Hepatocyte (in vitro differentiated cells): ENCODE measurements at regions not wholly inside any gene's neighbourhood (a gene's known extent, or its start where the extent isn't known, plus 50 kb on each side); places are given as distances from the start of the nearest gene placed in this dataset.

Source experiments
- DNase-seq: peaks from one replicate; pipeline ENCODE4 v3.0.0-alpha.2; 2016; ENCODE audit warnings: low spot score
- H2AFZ ChIP-seq: fragments of 200-600 bp; sonication (generic); 2 replicates; pipeline ENCODE4 v1.6.0; 2016; ENCODE audit warnings: antibody characterized with exemption, mild to moderate bottlenecking
- H3K27ac ChIP-seq: fragments of 200-600 bp; sonication (generic); 2 replicates; pipeline ENCODE4 v1.5.1; 2016; ENCODE audit warnings: mild to moderate bottlenecking
- H3K27me3 ChIP-seq: fragments of 200-600 bp; sonication (generic); 2 replicates; pipeline ENCODE4 v1.6.1; 2016
- H3K36me3 ChIP-seq: fragments of 200-600 bp; sonication (generic); replicated peaks from 2 replicates; pipeline ENCODE4 v1.5.1; 2016; ENCODE audit warnings: low read depth; ENCODE audit not compliant: insufficient read depth
- H3K4me1 ChIP-seq: fragments of 200-600 bp; sonication (generic); 2 replicates; pipeline ENCODE4 v1.5.1; 2016; ENCODE audit warnings: mild to moderate bottlenecking, moderate library complexity; ENCODE audit not compliant: insufficient read depth
- H3K4me2 ChIP-seq: fragments of 200-600 bp; sonication (generic); 2 replicates; pipeline ENCODE4 v1.6.0; 2016
- H3K4me3 ChIP-seq: fragments of 200-600 bp; sonication (generic); 2 replicates; pipeline ENCODE4 v1.5.1; 2016; ENCODE audit warnings: mild to moderate bottlenecking
- H3K79me2 ChIP-seq: fragments of 200-600 bp; sonication (generic); 2 replicates; pipeline ENCODE4 v1.6.0; 2017; ENCODE audit warnings: mild to moderate bottlenecking
- H3K9me2 ChIP-seq: fragments of 200-600 bp; sonication (generic); replicated peaks from 2 replicates; pipeline ENCODE4 v1.6.0; 2017; ENCODE audit warnings: mild to moderate bottlenecking; ENCODE audit not compliant: insufficient read depth
- H3K9me3 ChIP-seq: fragments of 200-600 bp; sonication (generic); 2 replicates; pipeline ENCODE4 v1.5.1; 2016; ENCODE audit warnings: low read depth, mild to moderate bottlenecking
- H4K20me1 ChIP-seq: fragments of 200-600 bp; sonication (generic); 2 replicates; pipeline ENCODE4 v1.6.0; 2016; ENCODE audit warnings: mild to moderate bottlenecking; ENCODE audit not compliant: insufficient read depth, poor library complexity, severe bottlenecking
- EZH2 ChIP-seq: fragments of 200-600 bp; sonication (generic); IDR thresholded peaks from 2 replicates; pipeline ENCODE4 v1.6.1; 2016; ENCODE audit warnings: antibody characterized with exemption, mild to moderate bottlenecking, borderline replicate concordance
- EZH2phosphoT487 ChIP-seq: fragments of 200-600 bp; sonication (generic); IDR thresholded peaks from one replicate; pipeline ENCODE4 v1.6.1; 2018; ENCODE audit warnings: antibody characterized with exemption, mild to moderate bottlenecking, low read depth, moderate library complexity; ENCODE audit not compliant: unreplicated experiment, severe bottlenecking
- WGBS: methylation state at CpG from one replicate; pipeline ENCODE4 v1.1.6; 2016; ENCODE audit warnings: low lambda C conversion rate; ENCODE audit errors: missing lambda C conversion rate; 5-methylcytosine and 5-hydroxymethylcytosine counted together
- TF ChIP-seq, protein P1 (sequence below): fragments of 200-600 bp; sonication (generic); IDR thresholded peaks from 2 replicates; pipeline ENCODE4 v1.5.1; 2016; ENCODE audit warnings: antibody characterized with exemption, mild to moderate bottlenecking; ENCODE audit not compliant: poor library complexity

DNA sequence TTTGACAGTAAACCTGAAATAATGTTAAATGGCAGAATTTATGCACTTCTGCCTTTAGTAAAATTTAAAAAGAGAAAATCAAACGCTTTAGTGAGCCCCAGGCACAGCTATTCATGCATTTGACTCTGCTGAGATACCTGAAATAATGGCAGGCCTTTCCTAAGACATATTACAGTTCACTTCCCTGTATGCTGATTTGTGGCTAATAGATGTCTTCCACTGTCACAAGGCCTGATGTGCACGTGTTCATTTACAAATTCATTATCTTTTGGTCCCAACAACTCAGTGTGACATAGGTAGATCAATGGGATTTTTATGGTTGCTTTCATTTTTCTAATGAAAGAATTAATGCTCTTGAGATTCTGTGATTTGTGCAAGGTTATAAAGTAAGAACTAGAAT lies 449.7 kb upstream of the RGS17 start:
- no peak overlapping the region for H2AFZ ChIP-seq
- no peak for TF ChIP-seq EZH2phosphoT487
- WGBS, result 75% methylated on average over 2 of the region's 2 CpGs
- H3K27ac ChIP-seq, result no peak overlapping the region
- H3K4me3 ChIP-seq, result no peak overlapping the region
- no peaks in the 10 kb centered on the region for H4K20me1 ChIP-seq
- no peaks in the 10 kb centered on the region for H3K79me2 ChIP-seq
- H3K36me3 ChIP-seq, result no peaks in the 10 kb centered on the region
- no peak for DNase-seq
- no peaks in the 10 kb centered on the region for H3K9me2 ChIP-seq
- H3K9me3 ChIP-seq, result no peaks in the 10 kb centered on the region
- H3K4me2 ChIP-seq, result no peak overlapping the region
- H3K27me3 ChIP-seq, result no peaks in the 10 kb centered on the region
- no peaks in the 10 kb centered on the region for H3K4me1 ChIP-seq

DNA sequence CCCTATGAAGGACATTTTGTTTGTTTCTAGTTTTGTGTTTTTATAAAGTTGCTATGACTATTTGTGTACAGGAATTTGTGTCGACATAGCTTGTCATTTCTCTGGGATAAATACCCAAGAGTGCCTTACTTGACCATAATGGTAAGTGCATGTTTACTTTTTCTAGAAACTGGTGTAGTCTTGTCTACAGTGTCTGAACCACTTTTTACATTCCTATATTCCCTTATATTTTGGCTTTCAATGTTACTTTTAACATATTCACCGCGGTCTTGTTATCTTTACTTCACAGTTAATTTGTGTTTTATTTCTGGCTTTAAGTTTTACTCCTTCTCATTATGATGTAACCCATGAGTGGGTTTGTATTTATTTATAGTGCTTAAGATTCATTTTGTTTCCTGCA lies 444.4 kb upstream of the RGS17 start:
- Histone ChIP-seq H3K36me3 (no peaks in the 10 kb centered on the region), H3K27ac (no peak overlapping the region), H3K4me3 (no peak overlapping the region), H4K20me1 (no peaks in the 10 kb centered on the region), H3K79me2 (no peaks in the 10 kb centered on the region), H3K27me3 (no peaks in the 10 kb centered on the region), H3K9me2 (no peaks in the 10 kb centered on the region), H3K4me1 (no peaks in the 10 kb centered on the region), H3K9me3 (no peaks in the 10 kb centered on the region), H2AFZ (no peak overlapping the region), H3K4me2 (no peak overlapping the region)
- TF ChIP-seq, protein P1, sequence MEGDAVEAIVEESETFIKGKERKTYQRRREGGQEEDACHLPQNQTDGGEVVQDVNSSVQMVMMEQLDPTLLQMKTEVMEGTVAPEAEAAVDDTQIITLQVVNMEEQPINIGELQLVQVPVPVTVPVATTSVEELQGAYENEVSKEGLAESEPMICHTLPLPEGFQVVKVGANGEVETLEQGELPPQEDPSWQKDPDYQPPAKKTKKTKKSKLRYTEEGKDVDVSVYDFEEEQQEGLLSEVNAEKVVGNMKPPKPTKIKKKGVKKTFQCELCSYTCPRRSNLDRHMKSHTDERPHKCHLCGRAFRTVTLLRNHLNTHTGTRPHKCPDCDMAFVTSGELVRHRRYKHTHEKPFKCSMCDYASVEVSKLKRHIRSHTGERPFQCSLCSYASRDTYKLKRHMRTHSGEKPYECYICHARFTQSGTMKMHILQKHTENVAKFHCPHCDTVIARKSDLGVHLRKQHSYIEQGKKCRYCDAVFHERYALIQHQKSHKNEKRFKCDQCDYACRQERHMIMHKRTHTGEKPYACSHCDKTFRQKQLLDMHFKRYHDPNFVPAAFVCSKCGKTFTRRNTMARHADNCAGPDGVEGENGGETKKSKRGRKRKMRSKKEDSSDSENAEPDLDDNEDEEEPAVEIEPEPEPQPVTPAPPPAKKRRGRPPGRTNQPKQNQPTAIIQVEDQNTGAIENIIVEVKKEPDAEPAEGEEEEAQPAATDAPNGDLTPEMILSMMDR, result no peak
- no peak for TF ChIP-seq EZH2phosphoT487
- TF ChIP-seq EZH2, result no peak
- no peak for DNase-seq
- 94% methylated on average over 3 of the region's 3 CpGs for WGBS

DNA sequence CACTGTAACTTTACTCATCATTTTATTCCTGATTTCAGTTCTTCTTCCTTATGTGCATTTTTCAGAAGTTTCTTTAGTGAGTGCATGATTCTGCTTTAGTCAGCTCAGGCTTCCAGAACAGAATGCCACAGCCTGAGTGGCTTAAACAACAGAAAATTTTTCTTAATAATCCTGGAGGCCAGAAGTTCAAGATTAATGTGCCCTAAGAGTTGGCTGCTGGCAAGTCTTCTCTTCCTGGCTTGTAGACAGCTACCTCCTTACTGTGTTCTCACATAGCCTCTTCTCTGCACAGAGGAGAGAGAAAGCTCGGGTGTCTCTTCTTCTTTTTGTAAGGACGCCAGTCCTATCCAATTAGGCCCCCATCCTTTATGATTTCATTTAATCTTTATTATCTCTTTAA lies 443.1 kb upstream of the RGS17 start:
- Histone ChIP-seq H2AFZ (no peak overlapping the region), H3K9me2 (no peaks in the 10 kb centered on the region), H3K4me1 (no peaks in the 10 kb centered on the region), H3K4me3 (no peak overlapping the region), H4K20me1 (no peaks in the 10 kb centered on the region), H3K27me3 (no peaks in the 10 kb centered on the region), H3K9me3 (no peaks in the 10 kb centered on the region), H3K27ac (no peak overlapping the region), H3K4me2 (no peak overlapping the region), H3K79me2 (no peaks in the 10 kb centered on the region), H3K36me3 (no peaks in the 10 kb centered on the region)
- TF ChIP-seq EZH2 (no peak), EZH2phosphoT487 (no peak)
- TF ChIP-seq, protein P1, result no peak
- no peak for DNase-seq
- WGBS, result 88% methylated on average over 2 of the region's 2 CpGs

DNA sequence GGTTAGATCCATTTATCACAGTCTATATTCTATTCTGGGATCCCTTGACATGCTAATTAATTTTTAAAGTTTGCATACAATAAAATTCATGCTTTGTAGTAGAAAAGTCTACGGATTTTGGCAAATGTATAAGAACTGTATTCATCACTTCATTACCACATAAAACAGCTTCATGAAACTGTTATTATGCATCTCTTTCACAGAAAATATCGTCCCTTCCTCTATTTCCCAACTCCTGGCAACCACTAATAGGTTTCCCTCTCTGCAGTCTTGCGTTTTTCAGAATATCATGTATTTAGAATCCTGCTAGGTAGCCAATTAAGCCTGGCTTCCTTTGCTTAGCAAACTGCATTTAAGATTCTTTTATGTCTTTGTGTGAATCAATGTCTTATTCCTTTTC lies 441.3 kb upstream of the RGS17 start:
- Histone ChIP-seq H3K9me3 (no peaks in the 10 kb centered on the region), H3K9me2 (no peaks in the 10 kb centered on the region), H3K4me1 (no peaks in the 10 kb centered on the region), H3K27ac (no peak overlapping the region), H3K79me2 (no peaks in the 10 kb centered on the region), H3K4me2 (no peak overlapping the region), H3K4me3 (no peak overlapping the region), H2AFZ (no peak overlapping the region), H3K27me3 (no peaks in the 10 kb centered on the region), H3K36me3 (no peaks in the 10 kb centered on the region), H4K20me1 (no peaks in the 10 kb centered on the region)
- no peak for DNase-seq
- WGBS, result 93% methylated on average over 3 of the region's 3 CpGs
- TF ChIP-seq, protein P1, result no peak
